ENCODE measurements at regions not wholly inside any gene's neighbourhood (a gene's known extent, or its start where the extent isn't known, plus 50 kb on each side); places are given as distances from the start of the nearest gene placed in this dataset.

DNA sequence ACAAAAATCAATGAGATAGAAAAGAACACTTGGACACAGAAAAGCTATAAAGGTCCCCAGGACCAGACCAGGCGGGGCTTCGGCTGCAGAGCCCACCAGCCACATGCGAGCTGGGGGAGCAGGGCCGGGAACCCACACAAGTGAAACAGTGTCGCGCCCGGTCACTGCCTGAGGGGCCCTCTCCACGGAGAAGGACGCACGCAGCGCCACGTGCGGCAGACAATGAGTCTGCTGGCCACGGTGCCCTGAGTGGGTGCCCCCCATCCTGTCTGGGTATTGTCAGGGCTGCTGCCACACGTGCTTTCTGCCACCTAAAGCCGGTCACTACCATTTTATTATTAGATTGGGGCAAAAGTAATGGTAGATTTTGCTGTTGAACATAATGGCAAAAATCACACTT lies 207.9 kb upstream of the HDAC4 start:
- DNase-seq = no peak

DNA sequence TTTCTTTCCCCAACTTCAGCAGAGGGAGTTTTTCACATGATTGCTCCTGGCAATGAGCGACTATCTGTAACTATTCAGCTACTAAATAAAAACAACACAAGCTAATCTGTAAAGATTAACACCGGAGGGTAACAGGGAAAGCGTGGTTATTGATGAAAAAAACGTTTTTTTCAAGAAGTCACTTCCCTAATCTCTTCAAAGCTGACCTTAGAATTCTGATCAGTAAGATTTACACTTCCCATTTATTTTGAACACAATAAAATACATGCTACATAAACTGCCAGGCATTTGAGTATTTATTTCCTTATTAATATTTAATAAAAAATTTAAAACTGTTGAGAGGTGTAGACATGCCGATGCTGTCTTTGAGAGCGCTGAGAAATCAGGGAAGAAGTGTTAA lies 207.4 kb upstream of the HDAC4 start:
- no peak for DNase-seq

DNA sequence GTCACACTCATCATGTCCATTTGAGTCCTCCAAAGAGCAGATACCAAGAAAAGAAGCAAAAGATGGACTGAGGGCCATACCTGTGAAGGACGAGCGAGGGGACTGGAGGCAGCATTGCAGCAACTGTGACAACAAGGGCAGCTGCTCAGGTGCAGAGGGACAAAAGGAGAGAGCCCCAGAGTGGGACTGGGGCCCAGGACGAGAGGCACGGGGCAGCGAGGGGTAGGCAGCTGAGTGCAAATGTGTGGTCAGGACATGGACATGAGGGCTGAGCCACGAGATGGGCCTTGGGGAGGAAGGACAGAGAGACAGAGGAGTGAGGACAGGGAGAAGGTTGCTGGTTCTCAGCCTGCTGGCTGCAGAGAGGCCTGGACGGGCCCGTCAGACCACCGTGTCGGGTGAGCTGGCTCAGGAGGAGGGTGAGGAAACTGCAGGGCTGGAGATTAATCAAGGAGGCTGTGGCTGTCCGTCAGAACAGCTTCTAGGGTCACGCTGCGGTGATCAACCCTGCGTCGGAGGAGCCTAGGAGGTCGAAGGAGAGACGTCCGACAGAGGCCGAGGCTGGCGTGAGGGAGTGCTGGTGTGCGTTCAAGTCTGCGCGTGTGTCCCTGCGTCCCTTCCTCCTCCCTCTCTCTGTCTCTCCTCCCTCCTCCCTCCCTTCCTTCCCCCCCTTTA lies 206.8 kb upstream of the HDAC4 start:
- DNase-seq = no peak

DNA sequence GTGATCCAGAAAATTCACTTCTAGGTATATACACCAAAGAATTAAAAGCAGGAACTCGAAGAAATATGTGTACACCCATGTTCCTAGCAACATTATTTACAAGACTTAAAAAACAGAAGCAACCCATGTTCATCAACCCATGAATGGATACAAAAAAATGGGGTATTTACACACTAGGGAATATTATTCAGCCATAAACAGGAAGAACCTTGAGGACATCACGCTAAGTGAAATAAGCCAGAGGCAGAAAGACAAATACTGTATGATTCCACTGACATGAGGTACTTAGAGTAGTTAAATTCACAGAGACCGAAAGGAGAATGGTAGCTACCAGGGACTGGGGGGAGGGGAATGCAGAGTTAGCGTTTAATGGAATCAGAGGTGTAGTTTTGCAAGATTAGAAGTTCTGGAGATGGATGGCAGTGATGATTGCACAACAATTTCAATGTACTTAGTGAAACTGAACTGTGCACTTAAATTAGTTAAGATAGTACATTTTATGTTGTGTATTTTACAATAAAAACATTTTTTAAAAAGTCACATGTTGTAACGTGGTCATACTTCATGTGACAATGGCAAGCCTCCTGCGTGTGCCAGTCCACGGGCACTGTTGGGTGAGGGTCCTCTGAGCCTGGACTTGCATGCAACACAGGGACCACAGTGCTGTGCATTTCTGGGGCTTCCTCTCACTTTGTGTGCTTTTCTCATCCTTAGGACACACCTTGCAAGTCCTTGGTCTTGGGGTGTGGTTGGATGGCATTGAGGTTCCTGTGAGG lies 206.1 kb upstream of the HDAC4 start:
- DNase-seq = no peak

DNA sequence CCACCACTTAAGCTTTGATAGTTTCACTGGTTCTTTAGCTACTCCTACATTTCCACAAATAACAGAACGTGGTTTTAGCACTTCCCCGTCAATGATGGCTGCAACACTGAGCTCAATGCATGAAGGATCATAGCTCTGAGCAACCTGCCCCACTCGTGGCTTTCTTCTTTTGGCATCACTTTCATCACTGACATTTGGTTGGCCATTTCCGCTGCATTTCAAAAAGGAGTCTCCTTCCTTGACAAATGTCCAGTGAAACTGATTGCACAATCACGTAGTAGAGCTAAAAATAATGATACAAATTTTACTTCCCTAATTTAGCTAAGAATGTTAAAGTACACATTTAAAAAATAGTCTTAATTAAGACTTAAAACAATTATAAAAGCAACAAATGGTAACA lies 205.2 kb upstream of the HDAC4 start:
- no peak for DNase-seq

DNA sequence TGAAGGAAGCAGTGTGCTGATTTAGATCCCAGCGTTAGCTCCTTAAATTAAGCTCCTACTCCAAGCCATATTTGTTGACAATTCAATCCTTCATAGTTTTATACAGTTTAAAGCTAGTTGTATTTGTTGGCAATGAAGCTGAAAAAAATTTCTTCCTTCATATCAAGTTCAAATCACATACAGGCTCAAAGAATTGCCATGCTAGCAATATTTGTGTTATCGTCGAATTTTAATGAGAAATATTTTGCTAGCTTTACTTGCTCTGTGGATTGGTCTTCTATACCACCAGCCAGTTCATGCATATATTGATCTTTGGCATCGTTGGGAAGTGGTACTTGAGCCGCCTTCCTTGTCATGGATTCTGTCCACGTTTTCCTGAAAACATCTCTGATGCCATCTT lies 204.6 kb upstream of the HDAC4 start:
- no peak for DNase-seq

DNA sequence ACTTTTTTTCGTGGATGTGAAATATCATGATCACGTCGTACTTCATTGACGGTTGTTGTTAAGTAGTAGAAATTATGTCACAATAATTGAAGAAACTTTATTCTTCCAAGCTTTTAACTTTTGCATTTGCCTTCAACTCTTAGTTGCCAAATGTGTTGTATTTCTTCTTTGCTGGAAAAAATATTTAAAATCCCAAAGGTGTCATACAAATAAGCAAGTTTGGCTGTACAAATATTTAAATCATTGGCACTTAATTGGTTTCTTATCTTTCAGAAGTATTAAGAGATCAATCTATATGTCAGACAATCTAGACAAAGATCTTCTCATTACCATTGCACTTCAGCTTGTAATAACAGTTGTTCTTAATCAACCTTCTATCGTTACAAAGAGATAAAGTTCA lies 204.0 kb upstream of the HDAC4 start:
- no peak for DNase-seq

GRCh38 chr2:239603411-239604356 lies 202.9 kb upstream of the HDAC4 start:
- DNase-seq = no peak

- no peak for DNase-seq
These were observed 201.8 kb upstream of the HDAC4 start for GRCh38 chr2:239602290-239603282.

DNA sequence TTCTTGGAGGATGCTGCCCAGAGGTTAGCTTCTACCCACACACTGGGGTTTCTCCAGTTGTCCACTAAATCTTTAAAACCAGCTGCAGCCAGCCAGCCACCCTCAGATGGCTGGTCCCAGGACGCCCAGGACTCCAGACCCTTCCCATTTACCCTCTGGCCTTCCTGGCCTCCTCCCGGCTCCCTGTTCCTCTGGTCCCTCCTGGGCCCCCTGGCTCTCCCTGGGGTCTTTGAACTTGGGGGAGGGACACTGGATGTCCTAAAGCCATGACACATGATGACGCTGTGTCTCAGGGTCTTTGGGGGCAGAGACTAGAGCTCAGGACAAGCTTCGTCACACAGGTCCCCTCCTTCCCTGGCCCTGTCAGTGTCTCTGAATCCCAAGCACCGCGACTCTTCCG lies 201.1 kb upstream of the HDAC4 start:
- no peak for DNase-seq

DNA sequence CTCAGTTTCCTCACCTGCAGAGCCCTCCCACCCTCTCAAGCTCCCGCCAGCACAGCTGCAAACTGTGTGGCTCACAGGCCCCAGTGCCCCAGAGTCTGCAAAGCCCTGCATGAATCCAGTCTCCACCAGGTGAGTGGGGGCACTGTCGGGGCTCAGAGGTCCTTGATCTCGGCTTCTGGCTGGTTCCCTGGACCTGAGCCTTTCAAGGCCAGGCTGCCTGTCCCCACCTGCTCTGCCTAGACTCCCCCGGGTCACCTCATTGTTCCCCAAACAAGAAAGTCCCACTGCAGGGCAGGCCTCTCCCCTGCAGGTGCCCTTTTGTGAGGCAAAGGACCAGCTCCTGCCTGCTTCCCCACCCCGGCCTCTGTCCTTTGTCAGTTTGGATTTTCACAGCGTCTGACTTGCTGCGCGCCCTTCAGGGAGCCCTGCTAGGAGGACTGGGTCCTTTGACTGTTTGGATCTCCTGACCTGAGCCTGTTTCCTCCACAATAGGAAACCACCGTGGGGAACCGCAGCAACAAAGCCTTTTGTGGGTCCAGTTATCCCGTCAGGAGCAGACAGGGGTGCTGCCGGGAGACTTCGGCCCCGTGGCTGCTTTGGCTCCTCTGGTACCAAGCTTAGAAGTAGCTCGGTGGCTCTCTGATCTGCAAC lies 200.5 kb upstream of the HDAC4 start:
- DNase-seq = no peak

GRCh38 chr2:239600650-239601049 lies 199.8 kb upstream of the HDAC4 start:
- no peak for DNase-seq

- no peak for DNase-seq
These were observed 199.3 kb upstream of the HDAC4 start for GRCh38 chr2:239600001-239600593.

GRCh38 chr2:239599299-239599698 lies 198.5 kb upstream of the HDAC4 start:
- no peak for DNase-seq

DNA sequence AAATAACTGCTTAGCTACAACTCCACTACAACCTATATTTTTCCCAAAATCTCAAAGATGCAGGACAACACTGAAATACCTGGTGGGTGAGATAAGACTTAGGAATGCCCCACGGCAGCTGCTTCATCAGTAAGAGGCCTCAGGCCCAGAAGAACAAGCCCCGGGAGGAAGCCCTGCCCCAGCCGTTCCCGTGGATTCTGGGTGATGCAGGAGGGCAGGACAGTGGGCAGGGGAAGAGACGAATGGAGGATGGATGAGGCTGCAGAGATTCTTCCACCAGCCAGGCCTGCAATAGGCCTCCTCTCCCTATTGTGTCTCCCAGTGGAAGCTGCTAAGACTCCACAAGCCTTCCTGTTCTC lies 197.9 kb upstream of the HDAC4 start:
- no peak for DNase-seq

GRCh38 chr2:239598011-239598731 lies 197.4 kb upstream of the HDAC4 start:
- DNase-seq = no peak

GRCh38 chr2:239597216-239597615 lies 196.4 kb upstream of the HDAC4 start:
- DNase-seq = no peak

DNA sequence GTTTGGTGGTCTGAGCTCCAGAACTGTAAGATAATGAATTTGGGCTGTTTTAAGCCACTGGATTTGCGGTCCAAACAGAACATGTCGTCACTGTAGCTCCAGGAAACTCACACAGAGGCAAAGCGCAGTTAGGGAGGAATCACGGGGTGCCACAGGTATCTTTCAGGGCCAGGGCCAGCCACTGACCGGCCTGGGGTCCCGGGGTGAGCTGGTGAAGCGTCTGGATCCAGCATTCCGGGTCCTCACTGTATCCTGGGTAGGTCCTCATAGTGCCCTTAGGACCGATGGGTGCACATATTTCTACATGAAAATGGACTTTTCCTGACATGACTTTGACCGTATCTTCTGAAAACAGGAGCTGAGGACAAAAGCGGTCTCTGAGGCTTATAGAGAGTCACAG lies 196.0 kb upstream of the HDAC4 start:
- no peak for DNase-seq

DNA sequence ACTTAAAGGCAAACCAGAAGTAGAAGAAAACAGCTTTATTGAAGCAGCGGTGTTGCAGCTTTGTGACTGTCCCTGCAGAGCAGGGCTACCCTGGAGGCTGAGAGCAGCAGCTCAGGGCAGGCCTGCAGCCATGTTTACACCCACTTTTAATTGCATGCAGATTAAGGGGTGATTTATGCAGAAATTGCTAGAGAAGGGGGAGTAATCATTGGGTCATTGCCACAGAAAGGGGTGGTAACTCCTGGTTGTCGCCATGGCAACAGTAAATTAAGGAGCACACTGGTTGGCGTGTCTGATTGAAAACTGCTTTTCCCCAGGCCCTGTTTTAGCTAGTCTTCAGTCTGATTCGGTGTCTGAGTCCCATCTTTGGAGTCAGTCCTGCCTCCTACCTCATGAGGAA lies 195.4 kb upstream of the HDAC4 start:
- DNase-seq = no peak

- DNase-seq = no peak
These were observed 194.9 kb upstream of the HDAC4 start for GRCh38 chr2:239595726-239596125.
